Breast epithelium (tissue), 4 donors: ENCODE measurements at regions not wholly inside any gene's neighbourhood (a gene's known extent, or its start where the extent isn't known, plus 50 kb on each side); places are given as distances from the start of the nearest gene placed in this dataset.

Experiments
- DNase-seq, 2 donors: peaks; one replicate each; pipeline ENCODE4 v3.0.0-alpha.2; 2019; ENCODE audit warnings: low spot score in 2 of 2
- H3K27ac ChIP-seq, 2 donors: fragments of 200-600 bp; sonication (generic) in 1 of 2; one replicate each; pipeline ENCODE4 v1.5.1; 2016 to 2019; ENCODE audit warnings: mild to moderate bottlenecking in 1 of 2
- H3K27me3 ChIP-seq, 2 donors: fragments of 200-600 bp; sonication (generic) in 1 of 2; one replicate each; pipeline versions ENCODE4 v1.5.1 to v1.6.0; 2017 to 2019; ENCODE audit warnings: control low read depth in 1 of 2, mild to moderate bottlenecking in 1 of 2
- H3K36me3 ChIP-seq: fragments of 200-600 bp; one replicate; pipeline ENCODE4 v1.5.1; 2019
- H3K4me1 ChIP-seq, 2 donors: fragments of 200-600 bp; sonication (generic); one replicate each; pipeline ENCODE4 v1.5.1; 2016 to 2019; ENCODE audit warnings: control low read depth in 1 of 2
- H3K4me3 ChIP-seq, 3 donors: fragments of 200-600 bp; sonication (generic); 1 replicate in 2 of 3; 2 replicates in 1 of 3; pipeline ENCODE4 v1.5.1; 2016 to 2019; ENCODE audit warnings: mild to moderate bottlenecking in 3 of 3, moderate library complexity in 2 of 3
- H3K9me3 ChIP-seq, 2 donors: fragments of 200-600 bp; sonication (generic) in 1 of 2; one replicate each; pipeline ENCODE4 v1.5.1; 2016 to 2019; ENCODE audit warnings: control low read depth in 1 of 2
- CTCF ChIP-seq, 3 donors: fragments of 450-650 bp; IDR thresholded peaks; one replicate each; pipeline ENCODE4 v1.5.1; 2016 to 2017; ENCODE audit warnings: antibody characterized with exemption in 3 of 3, mild to moderate bottlenecking in 3 of 3, moderate library complexity in 3 of 3
- POLR2A ChIP-seq: fragments of 450-650 bp; IDR thresholded peaks from one replicate; pipeline ENCODE4 v1.6.1; 2016; ENCODE audit warnings: antibody characterized with exemption, mild to moderate bottlenecking, moderate library complexity
- POLR2AphosphoS5 ChIP-seq, 3 donors: sonication (generic); formaldehyde crosslinking; IDR thresholded peaks; one replicate each; pipeline ENCODE4 v1.6.1; 2017; ENCODE audit warnings: antibody characterized with exemption in 3 of 3
- intact Hi-C: fragments of 100-400 bp; cut with DNase I; formaldehyde crosslinking; loops from one replicate; pipeline ENCODE4 v1.15.1; 2023; ENCODE audit warnings: low total_unique reads

DNA sequence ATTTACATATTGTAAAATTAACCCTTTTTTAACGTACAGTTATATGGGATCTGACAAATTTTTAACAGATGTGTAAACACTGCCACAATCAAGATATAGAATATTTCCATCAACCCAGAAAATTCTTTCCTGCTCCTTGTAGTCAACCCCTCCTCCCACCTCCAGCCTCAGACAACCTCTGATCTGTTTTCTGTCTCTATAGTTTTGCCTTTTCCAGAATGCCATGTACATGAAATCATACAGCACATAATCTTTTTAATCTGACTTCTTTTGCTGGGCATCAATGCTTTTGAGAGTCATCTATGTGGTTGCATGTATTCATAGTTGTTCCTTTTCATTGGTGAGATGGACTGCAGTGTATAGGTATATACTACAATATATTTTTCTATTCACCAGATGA, 153.0 kb downstream of the SMAD6 start:
- DNase-seq = no peak
- H3K4me1 ChIP-seq = no peaks in the 10 kb centered on the region
- TF ChIP-seq POLR2AphosphoS5 (IDR thresholded peaks at IDR 0.05) = no peak
- no peak for TF ChIP-seq POLR2A
- no peak for TF ChIP-seq CTCF (IDR thresholded peaks at IDR 0.05)
- H3K36me3 ChIP-seq = no peaks in the 10 kb centered on the region
- no peaks in the 10 kb centered on the region for H3K9me3 ChIP-seq
- H3K27ac ChIP-seq = no peak overlapping the region
- intact Hi-C loops = loop anchor here (10.0 kb wide), 1 partner anchor 250 kb away; no protein-coding TSS in a partner anchor
- H3K4me3 ChIP-seq = no peak overlapping the region
- H3K27me3 ChIP-seq = no peaks in the 10 kb centered on the region

DNA sequence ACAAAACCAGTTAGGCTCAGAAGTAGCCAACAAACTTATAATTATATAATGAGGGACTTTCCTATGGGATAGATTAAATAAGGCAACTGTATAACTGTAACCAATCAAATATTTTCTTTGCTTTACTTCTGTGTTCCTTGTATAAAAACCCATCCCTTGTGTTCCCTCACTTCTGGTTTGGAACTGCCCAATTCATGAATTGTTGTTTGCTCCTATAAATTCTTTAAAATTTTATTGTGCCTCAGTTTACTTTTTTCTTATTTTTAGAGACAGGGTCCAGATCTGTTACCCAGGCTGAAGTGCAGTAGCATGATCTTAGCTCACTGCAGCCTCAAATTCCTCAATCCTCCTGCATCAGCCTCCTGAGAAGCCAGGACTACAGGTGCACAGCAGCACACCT, 155.7 kb downstream of the SMAD6 start:
- H3K4me1 ChIP-seq = no peaks in the 10 kb centered on the region
- DNase-seq = no peak
- H3K36me3 ChIP-seq = no peaks in the 10 kb centered on the region
- H3K4me3 ChIP-seq = no peak overlapping the region
- intact Hi-C loops = loop anchor here (10.0 kb wide), 1 partner anchor 253 kb away; no protein-coding TSS in a partner anchor
- H3K9me3 ChIP-seq = no peaks in the 10 kb centered on the region
- H3K27ac ChIP-seq = no peak overlapping the region
- TF ChIP-seq CTCF (IDR thresholded peaks at IDR 0.05) = no peak
- TF ChIP-seq POLR2AphosphoS5 (IDR thresholded peaks at IDR 0.05) = no peak
- TF ChIP-seq POLR2A = no peak
- H3K27me3 ChIP-seq = no peaks in the 10 kb centered on the region

DNA sequence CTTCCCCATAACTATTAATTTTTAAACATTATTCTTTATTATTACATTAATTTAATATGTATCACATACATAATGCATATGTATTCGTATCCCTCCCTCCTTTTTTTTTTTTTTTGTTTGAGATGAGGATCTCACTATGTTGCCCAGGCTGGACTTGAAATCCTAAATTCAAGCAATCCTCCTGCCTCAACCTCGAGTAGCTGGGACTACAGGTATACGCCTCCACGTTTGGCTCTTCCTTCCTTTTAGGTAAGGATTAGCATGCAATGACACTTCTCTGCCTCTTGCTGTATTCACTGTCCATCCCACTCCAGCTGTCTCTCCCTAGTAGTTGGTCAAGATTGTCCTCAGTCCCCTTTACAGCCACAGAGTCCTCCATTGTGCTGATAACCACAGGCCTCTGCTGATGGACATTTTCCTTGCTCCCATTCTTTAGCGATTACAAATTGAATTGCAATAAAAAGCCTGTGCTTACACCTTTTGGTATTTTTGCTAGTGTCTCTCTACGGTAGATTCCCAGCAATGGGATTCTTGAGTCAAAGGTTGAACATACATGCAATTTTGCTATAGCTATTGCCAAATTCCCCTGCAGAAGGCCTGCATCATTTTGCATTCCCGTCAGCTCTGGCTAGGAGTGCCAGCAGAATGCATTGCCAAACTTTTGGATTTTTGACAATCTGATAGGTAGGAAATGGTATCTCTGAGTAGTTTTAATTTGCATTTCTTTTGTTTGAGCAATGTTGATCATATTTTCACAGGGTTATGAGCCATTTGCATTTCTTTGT, 156.6 kb downstream of the SMAD6 start:
- no peak overlapping the region for H3K4me3 ChIP-seq
- H3K36me3 ChIP-seq = no peaks in the 10 kb centered on the region
- TF ChIP-seq POLR2AphosphoS5 (IDR thresholded peaks at IDR 0.05) (no peak), CTCF (IDR thresholded peaks at IDR 0.05) (no peak), POLR2A (no peak)
- DNase-seq = no peak
- no peaks in the 10 kb centered on the region for H3K9me3 ChIP-seq
- no peaks in the 10 kb centered on the region for H3K27me3 ChIP-seq
- H3K27ac ChIP-seq = no peak overlapping the region
- intact Hi-C loops = loop anchor here (10.0 kb wide), 1 partner anchor 254 kb away; no protein-coding TSS in a partner anchor
- no peaks in the 10 kb centered on the region for H3K4me1 ChIP-seq

- Histone ChIP-seq H3K4me1 (no peaks in the 10 kb centered on the region), H3K9me3 (no peaks in the 10 kb centered on the region), H3K27ac (no peak overlapping the region), H3K36me3 (no peaks in the 10 kb centered on the region), H3K4me3 (no peak overlapping the region), H3K27me3 (no peaks in the 10 kb centered on the region)
- intact Hi-C loops = loop anchor here (10.0 kb wide), 1 partner anchor 255 kb away; no protein-coding TSS in a partner anchor
- TF ChIP-seq POLR2A (no peak), POLR2AphosphoS5 (IDR thresholded peaks at IDR 0.05) (no peak), CTCF (IDR thresholded peaks at IDR 0.05) (no peak)
- no peak for DNase-seq
Observed at GRCh38 chr15:66859688-66860253, 157.7 kb downstream of the SMAD6 start.

- Histone ChIP-seq H3K36me3 (no peaks in the 10 kb centered on the region), H3K4me1 (no peaks in the 10 kb centered on the region), H3K4me3 (no peak overlapping the region), H3K9me3 (no peaks in the 10 kb centered on the region), H3K27me3 (no peaks in the 10 kb centered on the region), H3K27ac (no peak overlapping the region)
- DNase-seq = no peak
- TF ChIP-seq CTCF (IDR thresholded peaks at IDR 0.05) (no peak), POLR2A (no peak), POLR2AphosphoS5 (IDR thresholded peaks at IDR 0.05) (no peak)
- intact Hi-C loops = no loop called here
Observed at GRCh38 chr15:66860844-66861243, 158.8 kb downstream of the SMAD6 start.
